DMS53 (cell line): ENCODE measurements at regions not wholly inside any gene's neighbourhood (a gene's known extent, or its start where the extent isn't known, plus 50 kb on each side); places are given as distances from the start of the nearest gene placed in this dataset.

Source experiments
- DNase-seq: peaks from one replicate; lab custom pipeline; 2025; lab: John Stamatoyannopoulos, UW

DNA sequence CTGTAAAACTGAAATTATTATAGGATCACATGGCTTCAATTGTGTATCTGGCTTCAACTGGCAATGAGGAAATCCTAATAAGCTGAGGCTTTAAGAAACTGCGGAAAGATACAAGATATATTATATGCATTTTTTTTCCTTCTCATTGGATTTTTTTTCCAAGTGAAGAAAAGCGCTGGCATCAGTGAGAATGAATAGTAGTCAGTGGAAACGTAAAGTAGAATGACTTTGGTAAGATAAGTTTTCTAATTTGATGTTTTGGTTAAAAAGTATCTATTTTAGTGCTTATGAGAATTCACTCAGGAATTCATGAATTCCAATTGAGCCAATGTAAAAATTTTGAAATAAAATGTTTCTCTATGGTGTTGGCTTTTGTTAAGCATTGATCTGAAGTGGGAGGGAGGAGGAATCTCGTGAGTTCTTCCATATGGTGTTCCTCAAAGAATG, 173.5 kb upstream of the FRMD6 start:
- DNase-seq: no peak

- peak; percentile 5 for DNase-seq
Measured at GRCh38 chr14:51479584-51480325, 172.0 kb upstream of the FRMD6 start.

DNA sequence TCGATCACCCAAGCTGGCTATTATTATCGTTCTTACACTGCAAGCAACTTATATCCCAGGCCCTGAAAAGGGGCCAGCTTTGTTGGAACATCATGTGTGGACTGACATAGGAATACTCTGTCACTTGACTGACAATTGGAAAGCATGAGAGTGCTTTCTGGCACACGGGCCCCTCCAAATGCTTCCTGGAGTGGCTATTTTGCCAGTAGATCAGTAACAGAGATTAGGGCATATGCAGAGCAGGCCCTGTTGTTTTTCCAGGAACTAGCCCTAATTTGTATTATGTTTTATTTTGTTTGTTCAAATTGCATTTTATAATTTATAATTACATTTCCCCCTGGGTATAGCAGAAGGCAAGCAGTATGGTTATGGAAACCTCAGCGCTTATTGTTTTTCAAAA, 170.1 kb upstream of the FRMD6 start:
- DNase-seq: no peak

GRCh38 chr14:51482102-51482501, 169.6 kb upstream of the FRMD6 start:
- DNase-seq: no peak

- no peak for DNase-seq
Measured at GRCh38 chr14:51484485-51484884, 167.2 kb upstream of the FRMD6 start.

- no peak for DNase-seq
Measured at GRCh38 chr14:51485733-51486132, 166.0 kb upstream of the FRMD6 start.

- DNase-seq: no peak
Measured at GRCh38 chr14:51487848-51488247, 163.9 kb upstream of the FRMD6 start.

DNA sequence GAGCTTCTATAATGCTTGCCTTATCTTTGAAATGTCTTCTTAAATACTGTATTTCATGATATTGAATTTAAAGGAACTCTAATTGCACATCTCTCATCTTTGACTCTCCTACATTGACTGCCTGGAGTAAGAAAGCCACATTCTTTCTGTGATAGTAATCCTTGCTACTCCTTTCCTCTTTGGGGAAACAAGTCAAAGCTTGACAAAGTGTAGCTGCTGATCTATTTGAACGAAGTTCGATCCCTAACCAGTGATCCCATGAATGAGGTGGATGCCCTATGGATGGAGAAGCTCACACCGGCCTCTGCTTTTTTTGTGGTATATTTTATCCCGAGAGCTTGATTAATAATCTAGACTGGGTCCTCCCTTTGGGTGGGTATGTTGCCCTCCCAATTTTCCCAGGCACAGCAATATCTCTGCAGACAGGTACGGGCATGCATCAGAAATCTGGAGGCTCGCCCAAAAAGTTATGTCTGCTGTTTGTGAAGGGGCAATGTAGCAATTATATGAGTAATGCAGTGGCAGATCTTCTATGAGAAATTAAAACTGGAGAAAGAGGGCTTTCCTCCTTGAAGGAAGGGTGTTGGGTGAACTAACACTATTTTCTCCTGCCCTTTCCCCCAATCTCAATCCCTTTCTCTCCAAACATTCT, 163.0 kb upstream of the FRMD6 start:
- DNase-seq: no peak

DNA sequence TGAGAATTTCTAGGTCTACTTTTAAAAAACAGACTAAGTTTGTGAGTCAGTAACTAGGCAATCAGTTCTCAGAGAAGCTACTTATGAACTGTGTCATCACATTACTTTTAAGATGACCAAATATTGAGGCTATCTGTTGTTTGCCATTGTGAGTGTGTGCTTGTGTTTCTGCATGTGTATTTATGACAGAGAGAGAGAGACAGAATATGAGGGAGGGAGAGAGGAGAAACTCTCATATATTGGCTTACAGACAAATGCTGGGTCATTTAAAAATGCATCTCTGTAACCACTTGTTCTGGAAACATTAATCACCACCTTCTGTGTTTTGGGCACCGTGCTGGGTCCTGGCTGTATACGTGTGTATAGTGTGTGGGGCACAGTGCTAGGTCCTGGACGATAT, 161.5 kb upstream of the FRMD6 start:
- DNase-seq: no peak

DNA sequence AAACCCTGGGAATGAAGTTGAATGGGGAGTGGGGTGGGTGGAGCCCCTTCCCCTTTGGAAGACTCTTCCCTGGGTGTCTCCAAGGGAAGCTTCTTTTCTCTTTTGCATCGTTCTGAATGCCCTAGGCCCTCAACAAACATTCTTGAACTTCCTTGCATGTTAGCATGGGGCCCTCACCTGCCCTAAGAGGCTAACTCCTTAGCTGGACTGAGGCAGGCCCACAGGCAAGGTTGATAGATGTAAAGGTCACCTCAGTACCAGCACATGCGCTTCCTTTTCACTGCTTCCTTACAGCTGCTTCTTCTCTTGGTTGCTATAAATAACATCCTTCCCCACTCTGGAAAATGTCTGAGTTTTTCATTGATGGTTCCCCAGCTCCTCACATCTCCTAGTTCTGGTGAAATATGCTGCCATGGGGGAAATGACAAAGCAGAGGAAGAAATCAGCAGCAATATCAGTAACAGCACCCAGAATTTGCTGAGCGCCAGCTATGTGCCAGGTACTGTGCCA, 160.6 kb upstream of the FRMD6 start:
- no peak for DNase-seq

DNA sequence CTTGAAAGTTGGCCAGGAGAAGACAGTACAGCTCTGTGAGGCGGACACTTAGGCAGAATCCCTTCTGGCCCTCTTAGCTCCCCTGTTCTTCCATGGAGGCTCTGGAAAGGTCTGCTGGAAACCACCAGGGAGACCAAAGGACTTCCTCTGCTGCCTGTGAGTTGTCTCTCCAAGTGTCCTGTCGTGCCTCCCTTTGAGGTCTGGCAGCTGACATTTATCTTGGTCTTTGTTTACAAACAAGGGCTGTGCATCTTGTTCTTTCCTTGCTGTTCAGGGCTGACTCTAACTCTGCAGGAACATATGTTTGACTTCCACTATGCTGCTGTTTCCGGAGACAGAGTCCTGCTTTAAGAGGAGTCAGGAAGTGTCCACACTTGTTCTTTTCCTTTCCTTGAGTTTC, 159.9 kb upstream of the FRMD6 start:
- DNase-seq: no peak

- DNase-seq: no peak
Measured at GRCh38 chr14:51495319-51495718, 156.4 kb upstream of the FRMD6 start.

GRCh38 chr14:51498411-51499227, 153.1 kb upstream of the FRMD6 start:
- DNase-seq: no peak

GRCh38 chr14:51500776-51501175, 150.9 kb upstream of the FRMD6 start:
- DNase-seq: no peak

DNA sequence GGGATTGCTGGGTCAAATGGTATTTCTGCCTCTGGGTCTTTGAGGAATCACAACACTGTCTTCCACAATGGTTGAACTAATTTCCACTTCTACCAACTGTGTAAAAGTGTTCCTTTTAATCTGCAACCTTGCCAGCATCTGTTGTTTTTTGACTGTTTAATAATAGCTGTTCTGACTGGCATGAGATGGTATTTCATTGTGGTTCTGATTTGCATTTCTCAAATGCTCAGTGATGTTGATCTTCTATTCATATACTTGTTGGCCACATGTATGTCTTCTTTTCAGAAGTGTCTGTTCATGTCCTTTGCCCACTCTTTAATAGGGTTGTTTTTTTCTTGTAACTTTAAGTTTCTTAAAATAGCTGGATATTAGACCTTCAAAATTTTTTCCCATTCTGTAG, 150.0 kb upstream of the FRMD6 start:
- no peak for DNase-seq

DNA sequence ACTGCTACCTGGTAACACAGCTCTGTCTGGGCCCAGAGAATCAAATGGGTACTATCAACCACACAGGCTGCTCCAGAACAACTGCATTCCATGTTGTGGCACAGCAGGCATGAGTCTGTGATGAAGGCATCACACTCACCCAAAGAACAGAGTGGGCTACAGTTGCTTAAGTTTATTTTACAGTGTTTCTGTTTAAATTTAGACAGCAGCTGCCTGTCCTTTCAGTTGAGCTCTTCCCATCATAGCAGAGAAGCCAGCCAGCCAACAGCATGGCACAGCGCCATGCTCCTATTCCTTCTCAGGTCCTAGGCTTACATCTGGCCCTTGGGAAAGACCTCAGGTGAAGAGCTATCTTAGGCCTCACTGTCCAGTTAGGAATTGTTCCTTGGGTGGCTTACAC, 147.0 kb upstream of the FRMD6 start:
- no peak for DNase-seq

GRCh38 chr14:51507511-51507905, 144.2 kb upstream of the FRMD6 start:
- DNase-seq: no peak

DNA sequence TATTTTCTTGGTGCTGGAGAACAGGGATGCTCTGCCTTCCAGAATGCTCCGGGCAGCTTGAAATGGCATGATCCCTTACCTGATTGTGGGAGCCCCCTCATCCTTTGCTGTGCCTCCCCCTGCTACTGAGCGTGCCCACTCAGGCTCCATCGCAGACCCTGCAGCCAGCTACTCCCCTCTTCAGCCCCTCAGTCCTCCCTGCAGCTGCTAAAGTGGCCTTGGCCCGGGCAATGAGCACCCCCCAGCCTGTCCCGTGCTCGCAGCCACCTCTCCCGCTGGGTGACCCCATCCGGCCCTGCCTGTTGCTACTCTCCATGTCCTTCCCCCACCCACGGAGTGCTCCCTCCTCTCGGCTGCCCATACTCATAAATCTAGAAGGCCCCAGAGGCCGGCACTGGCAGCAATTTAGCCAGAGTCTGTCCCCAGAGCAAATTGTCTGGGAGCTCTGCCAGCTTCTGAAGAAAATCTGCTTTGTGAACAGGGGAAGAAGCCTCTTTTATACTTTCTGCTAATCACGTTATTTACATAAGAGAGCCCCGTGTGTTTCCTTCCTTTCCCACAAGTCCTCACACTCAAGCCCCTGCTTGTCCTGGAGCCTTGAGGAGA, 143.7 kb upstream of the FRMD6 start:
- no peak for DNase-seq

DNA sequence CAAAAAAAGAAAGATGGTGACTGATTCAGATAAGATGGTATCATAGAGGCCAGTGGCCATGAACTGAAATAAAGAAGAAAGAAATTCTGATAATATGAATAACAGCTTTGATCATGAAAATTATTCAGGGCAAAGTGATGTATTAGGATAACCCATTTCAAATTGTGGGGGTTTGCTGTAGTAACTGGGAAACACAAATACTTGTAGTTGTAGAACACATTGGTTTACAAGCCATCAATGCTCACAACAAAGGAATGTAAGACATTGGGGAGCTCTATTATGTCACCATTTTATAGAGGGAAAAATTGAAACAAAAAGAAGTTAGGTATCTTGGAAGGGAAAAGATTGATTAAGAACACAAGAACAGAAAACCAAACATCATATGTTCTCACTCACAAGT, 140.4 kb upstream of the FRMD6 start:
- no peak for DNase-seq

DNA sequence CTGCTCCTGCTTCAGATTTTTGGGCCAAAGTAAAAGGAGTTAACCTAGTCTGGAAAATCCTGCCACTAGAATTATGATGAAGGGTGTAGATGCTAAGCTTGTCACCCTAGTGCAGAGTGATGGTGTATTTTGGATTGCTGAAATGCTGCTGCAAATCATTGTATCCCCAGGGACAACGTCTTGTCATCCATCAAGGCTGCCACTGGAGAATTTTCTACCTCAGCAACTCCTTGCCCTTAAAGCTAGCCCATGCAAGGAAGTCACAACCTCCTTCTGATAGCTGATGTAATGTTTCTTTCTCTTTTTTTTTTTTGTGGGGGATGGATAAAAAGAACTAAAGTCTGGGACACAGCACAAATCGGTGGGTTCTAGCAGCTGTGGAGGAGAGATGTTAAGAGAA, 139.4 kb upstream of the FRMD6 start:
- no peak for DNase-seq

DNA sequence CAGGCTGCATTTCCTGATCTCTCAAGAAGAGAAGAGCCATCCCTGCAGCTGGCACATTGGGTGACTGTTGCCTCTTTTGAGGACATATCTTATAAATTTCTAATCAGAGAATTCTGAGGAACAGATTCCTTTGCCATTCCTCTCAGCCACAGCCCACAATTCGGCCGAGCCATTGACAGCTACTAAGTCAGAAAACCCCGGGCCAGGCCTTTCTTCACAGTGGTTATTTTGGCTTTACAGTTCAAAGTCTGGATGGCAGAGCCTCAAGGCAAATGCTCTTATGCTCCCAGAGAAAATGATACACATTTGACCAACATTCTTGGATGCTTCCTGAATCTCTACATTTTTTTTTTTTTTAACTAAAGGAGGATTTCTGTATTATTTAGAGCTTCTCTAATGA, 138.4 kb upstream of the FRMD6 start:
- DNase-seq: no peak

GRCh38 chr14:51513933-51514332, 137.8 kb upstream of the FRMD6 start:
- no peak for DNase-seq
